HG03520 (cell line): ENCODE measurements at regions not wholly inside any gene's neighbourhood (a gene's known extent, or its start where the extent isn't known, plus 50 kb on each side); places are given as distances from the start of the nearest gene placed in this dataset.
"Not testable (repeated sequence)": the region's sequence is repeated elsewhere in the genome, so short reads cannot be mapped to it uniquely, and the experiment has no call there.

Experiments
- ATAC-seq: cut with Tn5 transposase; IDR thresholded peaks from one replicate; pipeline ENCODE4 v1.9.1; 2021; ENCODE audit warnings: mild to moderate bottlenecking, moderate library complexity; ENCODE audit not compliant: unreplicated experiment

- ATAC-seq = not testable (repeated sequence)
Observed at GRCh38 chr15:36047018-36047716, 501.2 kb upstream of the DPH6 start.

- ATAC-seq = no peak
Observed at GRCh38 chr15:36050899-36051298, 504.9 kb upstream of the DPH6 start.

GRCh38 chr15:36052641-36053040 lies 506.7 kb upstream of the DPH6 start:
- not testable (repeated sequence) for ATAC-seq

GRCh38 chr15:36053746-36054145 lies 507.8 kb upstream of the DPH6 start:
- ATAC-seq = no peak

- ATAC-seq = no peak
Observed at GRCh38 chr15:36059596-36059995, 513.6 kb upstream of the DPH6 start.

- ATAC-seq = no peak
Observed at GRCh38 chr15:36062357-36062756, 516.4 kb upstream of the DPH6 start.

GRCh38 chr15:36066757-36067156 lies 512.7 kb upstream of the CDIN1 start:
- no peak for ATAC-seq

GRCh38 chr15:36067483-36068274 lies 511.7 kb upstream of the CDIN1 start:
- ATAC-seq = no peak

GRCh38 chr15:36075333-36075732 lies 504.1 kb upstream of the CDIN1 start:
- no peak for ATAC-seq

- no peak for ATAC-seq
Observed at GRCh38 chr15:36079021-36079420, 500.4 kb upstream of the CDIN1 start.

GRCh38 chr15:36080759-36081158 lies 498.7 kb upstream of the CDIN1 start:
- ATAC-seq = no peak

GRCh38 chr15:36090286-36090946 lies 489.0 kb upstream of the CDIN1 start:
- ATAC-seq = no peak

- no peak for ATAC-seq
Observed at GRCh38 chr15:36106640-36107335, 472.6 kb upstream of the CDIN1 start.

- ATAC-seq = no peak
Observed at GRCh38 chr15:36108541-36108940, 470.9 kb upstream of the CDIN1 start.

GRCh38 chr15:36109943-36110658 lies 469.3 kb upstream of the CDIN1 start:
- ATAC-seq = no peak

- no peak for ATAC-seq
Observed at GRCh38 chr15:36110659-36110993, 468.8 kb upstream of the CDIN1 start.

GRCh38 chr15:36117296-36117787 lies 462.1 kb upstream of the CDIN1 start:
- ATAC-seq = no peak

GRCh38 chr15:36126194-36126593 lies 453.2 kb upstream of the CDIN1 start:
- ATAC-seq = no peak

- no peak for ATAC-seq
Observed at GRCh38 chr15:36130641-36131310, 448.6 kb upstream of the CDIN1 start.

- ATAC-seq = no peak
Observed at GRCh38 chr15:36133742-36134141, 445.7 kb upstream of the CDIN1 start.
